SW480 (cell line): ENCODE measurements at regions not wholly inside any gene's neighbourhood (a gene's known extent, or its start where the extent isn't known, plus 50 kb on each side); places are given as distances from the start of the nearest gene placed in this dataset.
"Not testable (repeated sequence)": the region's sequence is repeated elsewhere in the genome, so short reads cannot be mapped to it uniquely, and the experiment has no call there.

Experiments
- DNase-seq: peaks from one replicate; pipeline ENCODE4 v3.0.0-alpha.2; 2016; ENCODE audit warnings: low spot score

- DNase-seq, result peak; percentile 8
Observed at GRCh38 chr13:38283346-38283745, 66.3 kb upstream of the UFM1 start.

- no peak for DNase-seq
Observed at GRCh38 chr13:38265132-38265497, 84.5 kb upstream of the UFM1 start.

DNA sequence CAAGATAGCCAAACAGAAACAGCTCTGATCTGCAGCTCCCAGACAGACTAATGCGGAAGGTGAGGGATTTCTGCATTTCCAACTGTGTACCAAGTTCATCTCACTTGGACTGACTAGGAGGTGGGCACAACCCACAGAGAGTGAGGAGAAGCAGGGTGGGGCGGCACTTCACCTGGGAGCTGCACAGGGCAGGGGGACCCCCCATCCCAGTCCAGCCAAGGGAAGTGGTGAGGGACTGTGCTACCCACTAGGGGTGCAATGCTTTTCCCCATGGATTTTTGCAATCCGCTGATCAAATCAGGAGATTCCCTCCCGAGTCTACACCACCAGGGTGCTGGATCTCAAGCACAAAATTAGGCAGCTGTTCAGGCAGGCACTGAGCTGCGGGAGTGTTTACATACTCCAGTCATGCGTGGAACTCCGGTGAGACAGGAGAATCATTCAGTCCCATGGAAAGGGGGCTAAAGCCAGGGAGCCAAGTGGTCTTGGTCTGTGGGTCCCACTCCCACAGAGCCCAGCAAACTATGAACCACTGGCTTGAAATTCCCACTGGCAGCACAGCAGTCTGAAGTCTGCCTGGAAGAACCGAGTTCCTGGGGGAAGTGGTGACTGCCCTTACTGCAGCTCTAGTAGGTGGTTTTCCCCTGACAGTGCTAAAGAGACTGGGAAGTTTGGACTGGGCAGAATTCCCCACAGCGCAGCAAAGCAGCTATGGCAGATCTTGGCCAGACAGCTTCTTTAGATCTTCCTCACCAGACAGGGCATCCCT lies 85.1 kb upstream of the UFM1 start:
- no peak for DNase-seq

DNA sequence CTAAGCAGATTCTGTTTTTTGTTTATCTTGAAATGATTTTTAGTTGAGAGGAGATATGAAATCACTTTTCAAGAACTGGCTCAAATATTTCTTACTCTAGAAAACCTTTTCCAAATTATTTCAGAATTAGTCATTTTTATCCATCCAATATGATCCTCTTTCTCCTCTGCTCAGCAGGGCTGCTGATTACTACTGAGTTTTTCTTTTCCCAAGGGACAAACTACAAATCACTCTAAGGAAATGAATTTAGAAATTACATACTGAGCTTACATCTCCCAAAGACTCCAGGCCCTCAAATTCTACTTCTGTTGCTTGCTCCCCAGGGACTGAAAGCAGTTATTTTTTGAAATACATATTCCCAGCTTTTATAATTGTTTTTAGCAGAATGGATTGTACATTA lies 87.4 kb upstream of the UFM1 start:
- DNase-seq, result no peak

- no peak for DNase-seq
Observed at GRCh38 chr13:38255600-38255999, 94.1 kb upstream of the UFM1 start.

GRCh38 chr13:38239874-38240273 lies 109.8 kb upstream of the UFM1 start:
- DNase-seq, result no peak

GRCh38 chr13:38228322-38228721 lies 121.3 kb upstream of the UFM1 start:
- DNase-seq, result no peak

DNA sequence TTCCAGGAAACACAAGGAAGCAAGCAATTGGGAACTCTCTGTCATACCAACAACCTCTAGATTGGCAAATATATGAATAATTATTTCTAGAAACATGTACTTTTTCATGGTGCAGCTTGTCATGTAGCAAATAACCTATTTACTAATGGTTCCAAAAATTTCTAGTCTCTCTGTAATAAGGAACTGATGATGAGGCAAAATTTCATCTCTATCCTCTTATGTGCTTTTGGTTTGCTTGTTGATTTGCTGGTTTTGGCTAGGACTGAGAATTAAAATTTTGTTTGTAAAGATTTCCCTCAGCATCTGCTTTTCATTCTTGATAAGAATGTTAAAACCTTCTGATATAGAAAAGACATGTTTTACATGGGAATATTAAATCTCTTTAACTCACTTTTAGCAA lies 123.2 kb upstream of the UFM1 start:
- DNase-seq, result no peak

GRCh38 chr13:38223089-38223488 lies 126.6 kb upstream of the UFM1 start:
- DNase-seq, result peak; percentile 18

- DNase-seq, result not testable (repeated sequence)
Observed at GRCh38 chr13:38221120-38221519, 128.5 kb upstream of the UFM1 start.

GRCh38 chr13:38216181-38216580 lies 133.5 kb upstream of the UFM1 start:
- DNase-seq, result no peak

- no peak for DNase-seq
Observed at GRCh38 chr13:38213314-38213713, 136.3 kb upstream of the UFM1 start.

DNA sequence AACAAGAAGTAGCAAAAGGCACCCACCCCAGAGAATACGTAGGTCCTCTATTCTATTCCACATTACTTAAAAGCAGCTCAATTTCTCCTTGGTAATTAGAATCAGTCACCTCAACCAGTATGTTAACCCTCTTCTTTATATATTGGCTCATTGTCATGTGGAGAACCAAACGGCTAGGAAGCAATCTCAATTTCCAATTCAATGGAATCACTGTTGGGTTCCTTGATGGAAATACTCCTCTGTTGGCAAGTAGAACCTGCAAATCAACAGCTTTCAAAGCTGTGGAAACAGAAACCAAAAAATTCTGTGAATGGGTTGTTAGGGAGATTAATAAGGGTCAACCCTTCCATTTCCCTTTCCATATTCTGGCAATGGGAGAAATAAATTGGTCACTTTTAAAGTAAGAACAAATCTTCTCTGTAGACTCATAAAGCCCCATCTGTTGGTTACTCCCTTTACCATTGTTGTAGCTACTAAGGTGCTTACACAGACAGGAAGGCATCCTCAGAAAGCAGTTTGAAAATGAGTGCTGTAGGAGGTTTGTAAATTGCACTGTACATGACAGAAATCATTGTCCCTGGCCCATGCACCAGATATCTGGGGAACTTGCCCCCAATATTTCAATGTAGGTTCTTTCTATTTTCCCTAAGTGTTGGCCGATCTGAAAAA lies 138.6 kb upstream of the UFM1 start:
- DNase-seq, result no peak

GRCh38 chr13:38204556-38204955 lies 145.1 kb upstream of the UFM1 start:
- DNase-seq, result no peak

- DNase-seq, result no peak
Observed at GRCh38 chr13:38202740-38203139, 146.9 kb upstream of the UFM1 start.

GRCh38 chr13:38191016-38191415 lies 158.6 kb upstream of the UFM1 start:
- DNase-seq, result no peak

DNA sequence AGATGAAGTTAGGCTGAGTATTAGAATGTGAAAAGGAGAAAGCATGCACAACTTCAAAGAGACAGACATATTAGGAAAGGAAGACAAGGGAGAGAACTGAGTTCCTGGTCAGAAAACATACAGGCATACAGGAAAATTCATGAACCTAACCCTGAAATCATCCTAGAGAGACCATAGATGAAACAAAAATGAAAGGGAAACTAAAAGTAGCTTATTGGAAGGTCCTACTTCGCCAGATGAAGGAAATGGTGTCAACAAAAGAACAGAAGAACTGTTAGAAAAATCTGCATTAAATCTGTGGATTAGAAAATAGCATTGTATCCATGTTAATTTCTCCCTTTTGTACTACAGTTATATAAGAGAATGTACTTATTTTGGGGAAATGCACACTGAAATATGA lies 169.0 kb upstream of the UFM1 start:
- DNase-seq, result no peak

DNA sequence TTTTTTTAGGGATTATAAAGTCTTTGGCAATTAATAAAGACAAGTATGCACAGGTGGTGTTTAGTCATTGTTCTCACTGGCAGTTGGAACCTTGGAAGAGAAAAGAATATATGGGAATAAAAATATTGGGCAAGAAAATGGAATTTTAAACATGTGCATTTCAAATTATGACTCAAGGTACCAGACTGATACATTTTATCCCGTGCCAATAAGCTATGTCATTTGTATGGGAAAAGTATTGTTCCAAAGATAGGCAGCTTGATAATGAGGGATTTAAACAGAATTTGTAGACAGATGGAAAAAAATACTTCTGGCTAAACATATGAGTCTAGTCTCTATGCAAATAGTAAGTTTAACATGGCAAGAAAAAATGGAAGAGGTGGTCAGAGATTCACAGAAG lies 169.5 kb upstream of the UFM1 start:
- DNase-seq, result no peak

DNA sequence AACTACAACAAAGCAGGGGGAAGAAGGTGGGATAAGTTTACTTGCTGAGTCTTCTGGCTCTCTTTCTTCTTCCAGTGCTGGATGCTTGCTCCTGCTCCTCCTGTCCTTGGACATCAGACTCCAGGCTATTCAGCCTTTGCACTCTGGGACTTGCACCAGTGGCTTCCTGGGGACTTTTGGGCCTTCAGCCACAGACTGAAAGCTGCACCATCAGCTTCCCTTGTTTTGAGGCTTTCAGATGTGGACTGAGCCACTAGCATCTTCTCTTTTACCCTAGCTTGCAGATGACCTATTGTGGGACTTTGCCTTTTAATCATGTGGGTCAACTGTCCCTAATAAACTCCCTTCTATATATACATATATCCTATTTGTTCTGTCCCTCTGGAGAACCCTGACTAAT lies 173.0 kb upstream of the UFM1 start:
- DNase-seq, result no peak

GRCh38 chr13:38173403-38173802 lies 176.2 kb upstream of the UFM1 start:
- no peak for DNase-seq

- DNase-seq, result no peak
Observed at GRCh38 chr13:38167164-38167822, 182.4 kb upstream of the UFM1 start.

GRCh38 chr13:38166116-38166515 lies 183.5 kb upstream of the UFM1 start:
- DNase-seq, result no peak

- no peak for DNase-seq
Observed at GRCh38 chr13:38160131-38160530, 189.5 kb upstream of the UFM1 start.
